GM20000 (cell line): ENCODE measurements at regions not wholly inside any gene's neighbourhood (a gene's known extent, or its start where the extent isn't known, plus 50 kb on each side); places are given as distances from the start of the nearest gene placed in this dataset.
"Not testable (repeated sequence)": the region's sequence is repeated elsewhere in the genome, so short reads cannot be mapped to it uniquely, and the experiment has no call there.

Experiments used
- DNase-seq: peaks from one replicate; pipeline ENCODE4 v3.0.0; 2012; ENCODE audit warnings: low spot score
- CTCF ChIP-seq: IDR thresholded peaks from 2 replicates; pipeline ENCODE4 v1.5.1; 2012; ENCODE audit warnings: mild to moderate bottlenecking, control low read depth; ENCODE audit errors: extremely low read depth, missing control alignments

- not testable (repeated sequence) for DNase-seq
Measured at GRCh38 chr17:18546514-18547398, 70.2 kb downstream of the LGALS9C start.

- DNase-seq, result not testable (repeated sequence)
Measured at GRCh38 chr17:18557086-18557485, 80.5 kb downstream of the LGALS9C start.

GRCh38 chr17:18563381-18564098, 80.7 kb downstream of the TBC1D28 start:
- not testable (repeated sequence) for DNase-seq

- DNase-seq, result not testable (repeated sequence)
- TF ChIP-seq CTCF, result peak; percentile 59
Measured at GRCh38 chr17:18564099-18564448, 80.1 kb downstream of the TBC1D28 start.

- not testable (repeated sequence) for DNase-seq
Measured at GRCh38 chr17:18568108-18568995, 75.8 kb downstream of the TBC1D28 start.

- not testable (repeated sequence) for DNase-seq
Measured at GRCh38 chr17:18569489-18569913, 74.7 kb downstream of the TBC1D28 start.

GRCh38 chr17:18572536-18572935, 71.7 kb downstream of the TBC1D28 start:
- DNase-seq, result not testable (repeated sequence)

- DNase-seq, result not testable (repeated sequence)
Measured at GRCh38 chr17:18574137-18574536, 70.1 kb downstream of the TBC1D28 start.
